ENCODE measurements at regions not wholly inside any gene's neighbourhood (a gene's known extent, or its start where the extent isn't known, plus 50 kb on each side); places are given as distances from the start of the nearest gene placed in this dataset.
"Not testable (repeated sequence)": the region's sequence is repeated elsewhere in the genome, so short reads cannot be mapped to it uniquely, and the experiment has no call there.

GRCh38 chr14:105909046-105909827 lies 382.9 kb downstream of the TMEM121 start:
- H3K4me3 Mint-ChIP-seq = no peak overlapping the region
- no peak for TF ChIP-seq CTCF (IDR thresholded peaks at IDR 0.05)
- DNase-seq = no peak
- H3K36me3 Mint-ChIP-seq = no peaks in the 10 kb centered on the region
- Histone ChIP-seq H3K9me3 (ENCODE audit: control insufficient read depth, insufficient read depth, low read length) (no peaks in the 10 kb centered on the region), H3K4me3 (ENCODE audit: low read length) (peak overlapping the region; percentile 22), H3K36me3 (ENCODE audit: control insufficient read depth, insufficient read depth, low read length) (no peaks in the 10 kb centered on the region), H3K27ac (ENCODE audit: low read length) (no peak overlapping the region), H3K27me3 (ENCODE audit: control insufficient read depth, insufficient read depth, low read length) (no peaks in the 10 kb centered on the region), H3K4me1 (ENCODE audit: control insufficient read depth, insufficient read depth, low read length) (peaks cover 39% of the 10 kb centered on the region)
- ATAC-seq = no peak
- 41% methylated on average over 14 of the region's 14 CpGs for WGBS (ENCODE audit: insufficient coverage)
- H3K9me3 Mint-ChIP-seq = no peaks in the 10 kb centered on the region
- H3K4me1 Mint-ChIP-seq = peaks cover 0 to 6% of the 10 kb centered on the region in 2 donors
- peaks cover 6 to 12% of the 10 kb centered on the region in 2 donors for H3K27me3 Mint-ChIP-seq (ENCODE audit: low read depth in 2 of 2)
- intact Hi-C loops (cut with micrococcal nuclease) = no loop called here
- no peak overlapping the region for H3K27ac Mint-ChIP-seq

GRCh38 chr14:105909828-105910120 lies 383.4 kb downstream of the TMEM121 start:
- H3K27me3 Mint-ChIP-seq (ENCODE audit: low read depth in 2 of 2) = peaks cover 6 to 12% of the 10 kb centered on the region in 2 donors
- WGBS (ENCODE audit: insufficient coverage) = 44% methylated on average over 14 of the region's 14 CpGs
- H3K36me3 ChIP-seq (ENCODE audit: control insufficient read depth, insufficient read depth, low read length); H3K9me3 Mint-ChIP-seq; H3K9me3 ChIP-seq (ENCODE audit: control insufficient read depth, insufficient read depth, low read length); H3K4me3 Mint-ChIP-seq; H3K27me3 ChIP-seq (ENCODE audit: control insufficient read depth, insufficient read depth, low read length); intact Hi-C loops (cut with micrococcal nuclease); DNase-seq; ATAC-seq; H3K27ac Mint-ChIP-seq; H3K4me1 Mint-ChIP-seq; H3K36me3 Mint-ChIP-seq; H3K27ac ChIP-seq (ENCODE audit: low read length): not testable (repeated sequence)
- H3K4me3 ChIP-seq (ENCODE audit: low read length) = peak overlapping the region; percentile 5
- peaks cover 35% of the 10 kb centered on the region for H3K4me1 ChIP-seq (ENCODE audit: control insufficient read depth, insufficient read depth, low read length)

- TF ChIP-seq CTCF (IDR thresholded peaks at IDR 0.05) = no peak
- Histone ChIP-seq H3K9me3 (ENCODE audit: control insufficient read depth, insufficient read depth, low read length) (no peaks in the 10 kb centered on the region), H3K27ac (ENCODE audit: low read length) (no peak overlapping the region), H3K27me3 (ENCODE audit: control insufficient read depth, insufficient read depth, low read length) (no peaks in the 10 kb centered on the region), H3K4me1 (ENCODE audit: control insufficient read depth, insufficient read depth, low read length) (peaks cover 35% of the 10 kb centered on the region), H3K4me3 (ENCODE audit: low read length) (peak overlapping the region; percentile 5), H3K36me3 (ENCODE audit: control insufficient read depth, insufficient read depth, low read length) (no peaks in the 10 kb centered on the region)
- peaks cover 0 to 6% of the 10 kb centered on the region in 2 donors for H3K4me1 Mint-ChIP-seq
- H3K4me3 Mint-ChIP-seq = no peak overlapping the region
- intact Hi-C loops (cut with micrococcal nuclease) = no loop called here
- 46% methylated on average over 6 of the region's 6 CpGs for WGBS (ENCODE audit: insufficient coverage)
- H3K9me3 Mint-ChIP-seq = no peaks in the 10 kb centered on the region
- no peak overlapping the region for H3K27ac Mint-ChIP-seq
- H3K36me3 Mint-ChIP-seq = no peaks in the 10 kb centered on the region
- DNase-seq (no peak), ATAC-seq (no peak)
- H3K27me3 Mint-ChIP-seq (ENCODE audit: low read depth in 2 of 2) = peaks cover 6 to 12% of the 10 kb centered on the region in 2 donors
These were observed 384.0 kb downstream of the TMEM121 start for GRCh38 chr14:105910426-105910825.

DNA sequence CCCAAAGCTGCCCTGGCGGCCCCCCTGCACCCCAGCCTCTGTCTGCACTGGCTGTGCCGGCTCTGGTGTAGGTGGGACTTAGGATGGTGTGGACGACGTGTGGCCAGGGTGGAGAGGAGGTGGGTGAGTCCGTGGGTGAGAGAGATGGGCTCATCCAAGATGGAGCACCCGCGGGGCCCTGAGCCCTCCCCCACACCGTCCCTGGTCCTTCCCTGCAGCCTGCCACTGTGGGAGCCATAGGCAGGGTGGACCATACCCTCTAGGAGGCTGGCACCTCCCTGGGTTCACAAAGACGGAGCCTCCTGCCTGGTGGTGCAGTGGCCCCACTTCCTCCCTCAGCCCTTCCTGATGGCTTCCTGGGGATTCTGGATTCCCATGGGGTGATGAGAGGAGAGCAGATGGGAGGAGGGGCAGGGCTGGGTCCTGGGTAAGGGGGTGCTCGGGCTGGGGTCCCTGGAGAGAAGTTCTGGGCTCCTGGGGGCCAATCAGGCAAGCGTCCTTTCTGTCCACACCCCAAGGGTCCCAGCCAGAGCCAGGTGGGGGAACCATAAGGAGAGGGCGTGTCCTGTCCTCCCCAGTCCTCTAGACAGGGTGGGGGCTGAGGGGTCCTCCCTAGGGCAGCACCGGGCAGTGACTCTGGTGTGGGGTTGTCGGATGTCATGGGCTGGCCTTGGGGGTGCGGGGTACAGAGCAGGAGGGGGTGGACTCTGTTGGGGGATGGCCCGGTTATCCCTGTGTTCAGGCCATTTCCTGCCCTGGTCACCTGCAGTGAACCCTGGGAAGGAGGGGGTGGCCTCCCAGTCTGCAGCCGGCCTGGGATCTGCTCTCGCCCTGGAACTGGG lies 384.8 kb downstream of the TMEM121 start:
- Mint-ChIP-seq H3K4me1 (peaks cover 0 to 6% of the 10 kb centered on the region in 2 donors), H3K4me3 (no peak overlapping the region), H3K36me3 (no peaks in the 10 kb centered on the region), H3K9me3 (no peaks in the 10 kb centered on the region), H3K27me3 (ENCODE audit: low read depth in 2 of 2) (peaks cover 6% of the 10 kb centered on the region in 2 donors), H3K27ac (no peak overlapping the region)
- H3K27me3 ChIP-seq (ENCODE audit: control insufficient read depth, insufficient read depth, low read length) = no peaks in the 10 kb centered on the region
- ATAC-seq (no peak), DNase-seq (no peak)
- H3K27ac ChIP-seq (ENCODE audit: low read length) = no peak overlapping the region
- no peak for TF ChIP-seq CTCF (IDR thresholded peaks at IDR 0.05)
- H3K4me3 ChIP-seq (ENCODE audit: low read length) = no peak overlapping the region
- H3K4me1 ChIP-seq (ENCODE audit: control insufficient read depth, insufficient read depth, low read length) = peaks cover 35% of the 10 kb centered on the region
- H3K36me3 ChIP-seq (ENCODE audit: control insufficient read depth, insufficient read depth, low read length) = no peaks in the 10 kb centered on the region
- intact Hi-C loops (cut with micrococcal nuclease) = no loop called here
- H3K9me3 ChIP-seq (ENCODE audit: control insufficient read depth, insufficient read depth, low read length) = peaks cover 4% of the 10 kb centered on the region
- 40% methylated on average over 16 of the region's 18 CpGs for WGBS (ENCODE audit: insufficient coverage)

DNA sequence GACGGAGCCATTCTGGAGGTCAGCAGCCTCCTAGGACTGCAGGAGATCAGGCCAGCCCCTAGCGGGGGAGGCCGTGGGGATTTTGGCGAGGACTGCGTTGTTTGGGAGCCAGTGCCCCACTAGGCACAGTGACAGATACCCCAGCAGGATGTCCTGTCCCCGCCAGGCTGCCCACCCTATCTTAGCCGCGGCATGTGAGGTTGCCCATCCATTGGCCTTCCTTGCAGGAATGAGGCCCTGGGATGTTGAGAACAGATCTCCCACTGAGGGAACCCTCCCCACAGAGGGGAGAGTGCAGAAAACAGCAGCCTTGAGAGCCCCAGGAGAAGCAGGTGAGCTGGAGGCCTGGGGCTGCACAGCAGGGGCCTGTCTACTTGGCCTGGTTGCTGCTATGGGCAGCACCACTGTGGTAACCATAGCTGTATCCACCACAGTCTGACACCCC lies 385.5 kb downstream of the TMEM121 start:
- DNase-seq; H3K27me3 ChIP-seq (ENCODE audit: control insufficient read depth, insufficient read depth, low read length); H3K4me3 ChIP-seq (ENCODE audit: low read length); H3K4me1 Mint-ChIP-seq; H3K4me3 Mint-ChIP-seq; H3K36me3 ChIP-seq (ENCODE audit: control insufficient read depth, insufficient read depth, low read length); H3K27me3 Mint-ChIP-seq (ENCODE audit: low read depth in 2 of 2); H3K27ac Mint-ChIP-seq; H3K9me3 Mint-ChIP-seq; ATAC-seq; H3K36me3 Mint-ChIP-seq; H3K27ac ChIP-seq (ENCODE audit: low read length); H3K9me3 ChIP-seq (ENCODE audit: control insufficient read depth, insufficient read depth, low read length); intact Hi-C loops (cut with micrococcal nuclease): not testable (repeated sequence)
- peaks cover 35% of the 10 kb centered on the region for H3K4me1 ChIP-seq (ENCODE audit: control insufficient read depth, insufficient read depth, low read length)
- 78% methylated on average over 8 of the region's 8 CpGs for WGBS (ENCODE audit: insufficient coverage)

Measured in natural killer cell (primary cell).